ENCODE measurements at regions not wholly inside any gene's neighbourhood (a gene's known extent, or its start where the extent isn't known, plus 50 kb on each side); places are given as distances from the start of the nearest gene placed in this dataset.

GRCh38 chr10:108911814-108912541 lies 1011.3 kb downstream of the XPNPEP1 start (continued):
- TF ChIP-seq TBP (IDR thresholded peaks at IDR 0.05; ENCODE audit: low read depth, low read length) (peak; percentile 18; the same call in 1 of the 2 replicates), CTBP2 (IDR thresholded peaks at IDR 0.05; ENCODE audit: borderline replicate concordance, insufficient read depth, insufficient read length, low read length) (no peak), MAFK (IDR thresholded peaks at IDR 0.05; ENCODE audit: low read depth, low read length) (no peak)
